ENCODE measurements at regions not wholly inside any gene's neighbourhood (a gene's known extent, or its start where the extent isn't known, plus 50 kb on each side); places are given as distances from the start of the nearest gene placed in this dataset.

- DNase-seq (ENCODE audit: low read depth, low spot score) (no peak), FAIRE-seq (no peak)
- ChIA-PET POLR2A (no interaction called here), CTCF (no interaction called here)
- H3K27ac ChIP-seq (ENCODE audit: insufficient read depth, low read depth, low read length): no peak overlapping the region
- intact Hi-C loops (cut with micrococcal nuclease): no loop called here
- no peaks in the 10 kb centered on the region for H3K79me2 ChIP-seq (ENCODE audit: control insufficient read depth, insufficient read depth, low read length)
- TF ChIP-seq POLR2A (IDR thresholded peaks at IDR 0.05; ENCODE audit: low read depth, low read length): no peak
- TF ChIP-seq POLR2AphosphoS5 (IDR thresholded peaks at IDR 0.05; ENCODE audit: insufficient read depth, low read depth, low read length): no peak
- TF ChIP-seq MYC (IDR thresholded peaks at IDR 0.05; ENCODE audit: low read depth, low read length): no peak
- TF ChIP-seq MAX (IDR thresholded peaks at IDR 0.05; ENCODE audit: insufficient read depth, insufficient read length): no peak
- no peak for TF ChIP-seq JUN (IDR thresholded peaks at IDR 0.05; ENCODE audit: borderline replicate concordance, insufficient read depth, insufficient read length, low read depth)
- TF ChIP-seq EZH2 (IDR thresholded peaks at IDR 0.05; ENCODE audit: borderline replicate concordance, low read depth, low read length, severe bottlenecking): no peak
- no peak for TF ChIP-seq GATA2 (IDR thresholded peaks at IDR 0.05; ENCODE audit: insufficient read depth, insufficient read length, low read depth, low read length)
- no peak for TF ChIP-seq FOS (IDR thresholded peaks at IDR 0.05; ENCODE audit: borderline replicate concordance, insufficient read depth, low read length)
- TF ChIP-seq, protein P1, sequence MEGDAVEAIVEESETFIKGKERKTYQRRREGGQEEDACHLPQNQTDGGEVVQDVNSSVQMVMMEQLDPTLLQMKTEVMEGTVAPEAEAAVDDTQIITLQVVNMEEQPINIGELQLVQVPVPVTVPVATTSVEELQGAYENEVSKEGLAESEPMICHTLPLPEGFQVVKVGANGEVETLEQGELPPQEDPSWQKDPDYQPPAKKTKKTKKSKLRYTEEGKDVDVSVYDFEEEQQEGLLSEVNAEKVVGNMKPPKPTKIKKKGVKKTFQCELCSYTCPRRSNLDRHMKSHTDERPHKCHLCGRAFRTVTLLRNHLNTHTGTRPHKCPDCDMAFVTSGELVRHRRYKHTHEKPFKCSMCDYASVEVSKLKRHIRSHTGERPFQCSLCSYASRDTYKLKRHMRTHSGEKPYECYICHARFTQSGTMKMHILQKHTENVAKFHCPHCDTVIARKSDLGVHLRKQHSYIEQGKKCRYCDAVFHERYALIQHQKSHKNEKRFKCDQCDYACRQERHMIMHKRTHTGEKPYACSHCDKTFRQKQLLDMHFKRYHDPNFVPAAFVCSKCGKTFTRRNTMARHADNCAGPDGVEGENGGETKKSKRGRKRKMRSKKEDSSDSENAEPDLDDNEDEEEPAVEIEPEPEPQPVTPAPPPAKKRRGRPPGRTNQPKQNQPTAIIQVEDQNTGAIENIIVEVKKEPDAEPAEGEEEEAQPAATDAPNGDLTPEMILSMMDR (IDR thresholded peaks at IDR 0.05; ENCODE audit: extremely low read depth in 1 of 2, insufficient read depth in 1 of 2, low read depth in 1 of 2, low read length in 2 of 2): no peak
- H3K4me1 ChIP-seq (ENCODE audit: control insufficient read depth, extremely low read depth, insufficient read depth, low read length): no peaks in the 10 kb centered on the region
- no peaks in the 10 kb centered on the region for H3K9me3 ChIP-seq (replicated peaks; ENCODE audit: control insufficient read depth, insufficient read depth, low read length)
- H3K4me3 ChIP-seq (replicated peaks in 1 of 3; ENCODE audit: insufficient read depth in 1 of 3, low read depth in 1 of 3, low read length in 3 of 3): no peak overlapping the region
- H2AFZ ChIP-seq (ENCODE audit: low read depth, low read length): no peak overlapping the region
- no peaks in the 10 kb centered on the region for H3K9me1 ChIP-seq (replicated peaks; ENCODE audit: control insufficient read depth, extremely low read depth, insufficient read depth, low read length)
- H3K27me3 ChIP-seq (ENCODE audit: control insufficient read depth in 2 of 2, insufficient read depth in 2 of 2, low read length in 2 of 2): no peaks in the 10 kb centered on the region
- no peaks in the 10 kb centered on the region for H3K36me3 ChIP-seq (ENCODE audit: control insufficient read depth in 2 of 2, extremely low read depth in 1 of 2, insufficient read depth in 2 of 2, low read length in 2 of 2)
- H3K4me2 ChIP-seq (ENCODE audit: insufficient read depth, low read length): no peak overlapping the region
- no peaks in the 10 kb centered on the region for H4K20me1 ChIP-seq (replicated peaks; ENCODE audit: control insufficient read depth, extremely low read depth, insufficient read depth, low read length)
- dilution Hi-C loops (cut with MboI; ENCODE audit: extremely low pct_ligation_motif_present, low sequenced_read_pairs): no loop called here
- H3K9ac ChIP-seq (replicated peaks; ENCODE audit: extremely low read depth, insufficient read depth, low read length): no peak overlapping the region
- no TSS peak for BruUV-seq (replicated peaks)
Measured at GRCh38 chr9:84059936-84060335, 79.3 kb downstream of the RMI1 start.

Measured in endothelial cell of umbilical vein (primary cell).